Thoracic aorta (tissue), 2 donors: ENCODE measurements at regions not wholly inside any gene's neighbourhood (a gene's known extent, or its start where the extent isn't known, plus 50 kb on each side); places are given as distances from the start of the nearest gene placed in this dataset.

ENCODE experiments used
- ATAC-seq: fragments of 150-250 bp; one replicate; pipeline ENCODE4 v1.8.0; 2017; ENCODE audit warnings: low read depth; ENCODE audit not compliant: insufficient number of reproducible peaks, low FRiP score
- DNase-seq: peaks from one replicate; pipeline ENCODE4 v3.0.0-alpha.2; 2020; ENCODE audit warnings: low spot score
- H3K27ac ChIP-seq, 2 donors: fragments of 200-600 bp; sonication (generic); 1 replicate in 1 of 2; 2 replicates in 1 of 2; pipeline ENCODE4 v1.5.1; 2016; ENCODE audit warnings: mild to moderate bottlenecking in 2 of 2, moderate library complexity in 2 of 2
- H3K27me3 ChIP-seq: fragments of 200-600 bp; sonication (generic); replicated peaks from 2 replicates; pipeline ENCODE4 v1.6.0; 2016; ENCODE audit warnings: mild to moderate bottlenecking; ENCODE audit not compliant: insufficient read depth
- H3K36me3 ChIP-seq: fragments of 200-600 bp; sonication (generic); one replicate; pipeline ENCODE4 v1.5.1; 2016
- H3K4me1 ChIP-seq, 2 donors: fragments of 200-600 bp; sonication (generic); 1 replicate in 1 of 2; 2 replicates in 1 of 2; pipeline versions ENCODE4 v1.5.1 to v1.6.0; 2016; ENCODE audit warnings: low read depth in 2 of 2, mild to moderate bottlenecking in 1 of 2; ENCODE audit not compliant: control insufficient read depth in 1 of 2
- H3K4me3 ChIP-seq: fragments of 200-600 bp; sonication (generic); 2 replicates; pipeline ENCODE4 v1.5.1; 2016; ENCODE audit warnings: mild to moderate bottlenecking
- H3K9me3 ChIP-seq: fragments of 200-600 bp; sonication (generic); 2 replicates; pipeline ENCODE4 v1.5.1; 2016
- TF ChIP-seq, protein P1 (sequence below): fragments of 200-600 bp; sonication (generic); IDR thresholded peaks from one replicate; pipeline ENCODE4 v1.5.1; 2019; ENCODE audit warnings: antibody characterized with exemption

DNA sequence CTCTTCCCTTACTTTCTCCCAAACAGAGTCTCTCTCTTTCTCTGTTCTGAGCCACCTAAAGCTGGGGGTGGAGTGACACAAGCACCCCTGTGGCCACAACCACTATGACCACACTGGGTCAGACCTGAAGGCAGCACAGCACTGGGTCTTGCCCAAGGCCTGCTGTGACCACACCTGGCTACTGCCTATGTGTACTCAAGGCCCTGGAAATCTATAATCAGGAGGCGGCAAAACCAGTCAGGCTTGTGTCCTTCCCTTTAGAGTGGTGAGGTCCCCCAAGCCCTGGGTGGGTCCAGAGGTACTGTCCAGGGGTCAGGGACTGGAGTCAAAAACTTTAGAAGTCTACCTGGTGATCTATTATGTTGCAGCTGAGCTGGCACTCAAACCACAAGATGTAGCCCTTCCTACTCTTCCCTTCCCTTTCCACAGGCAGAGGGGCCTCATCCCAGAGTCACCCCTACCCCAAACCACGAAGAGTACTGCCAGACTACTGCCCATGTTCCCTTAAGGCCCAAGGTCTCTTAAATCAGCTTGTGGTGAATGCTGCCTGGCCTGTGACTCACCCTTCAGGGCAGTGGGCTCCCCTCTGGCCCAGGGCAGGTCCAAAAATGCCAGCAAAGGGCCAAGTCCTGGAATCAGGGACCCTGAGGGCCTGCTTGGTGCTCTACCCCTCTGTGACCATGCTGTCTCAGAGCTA, 179.8 kb upstream of the DYRK2 start:
- no peak overlapping the region for H3K4me3 ChIP-seq
- H3K36me3 ChIP-seq, result no peaks in the 10 kb centered on the region
- DNase-seq (no peak), ATAC-seq (no peak)
- TF ChIP-seq, protein P1, sequence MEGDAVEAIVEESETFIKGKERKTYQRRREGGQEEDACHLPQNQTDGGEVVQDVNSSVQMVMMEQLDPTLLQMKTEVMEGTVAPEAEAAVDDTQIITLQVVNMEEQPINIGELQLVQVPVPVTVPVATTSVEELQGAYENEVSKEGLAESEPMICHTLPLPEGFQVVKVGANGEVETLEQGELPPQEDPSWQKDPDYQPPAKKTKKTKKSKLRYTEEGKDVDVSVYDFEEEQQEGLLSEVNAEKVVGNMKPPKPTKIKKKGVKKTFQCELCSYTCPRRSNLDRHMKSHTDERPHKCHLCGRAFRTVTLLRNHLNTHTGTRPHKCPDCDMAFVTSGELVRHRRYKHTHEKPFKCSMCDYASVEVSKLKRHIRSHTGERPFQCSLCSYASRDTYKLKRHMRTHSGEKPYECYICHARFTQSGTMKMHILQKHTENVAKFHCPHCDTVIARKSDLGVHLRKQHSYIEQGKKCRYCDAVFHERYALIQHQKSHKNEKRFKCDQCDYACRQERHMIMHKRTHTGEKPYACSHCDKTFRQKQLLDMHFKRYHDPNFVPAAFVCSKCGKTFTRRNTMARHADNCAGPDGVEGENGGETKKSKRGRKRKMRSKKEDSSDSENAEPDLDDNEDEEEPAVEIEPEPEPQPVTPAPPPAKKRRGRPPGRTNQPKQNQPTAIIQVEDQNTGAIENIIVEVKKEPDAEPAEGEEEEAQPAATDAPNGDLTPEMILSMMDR, result no peak
- no peak overlapping the region for H3K27ac ChIP-seq
- H3K4me1 ChIP-seq, result no peaks in the 10 kb centered on the region
- H3K9me3 ChIP-seq, result no peaks in the 10 kb centered on the region
- no peaks in the 10 kb centered on the region for H3K27me3 ChIP-seq

DNA sequence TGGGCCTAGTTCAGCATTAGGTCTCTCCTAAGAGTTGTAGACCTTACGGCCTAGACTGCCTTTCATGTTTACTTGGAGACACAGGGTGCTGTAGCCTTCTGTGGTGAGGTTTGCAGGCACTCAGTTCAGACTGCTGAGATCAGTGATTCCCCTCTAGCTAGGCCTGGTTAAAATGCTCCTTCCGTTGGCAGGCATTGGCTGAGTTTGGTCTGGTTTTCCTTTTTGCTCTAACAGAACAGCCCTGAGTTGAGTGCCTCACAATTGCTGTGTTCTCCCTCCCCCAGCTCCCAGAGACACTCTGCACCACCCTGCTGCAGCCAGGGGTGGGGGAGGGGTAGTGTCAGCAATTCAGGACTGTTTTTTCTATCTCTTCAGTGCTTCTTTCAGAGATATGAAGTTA, 178.9 kb upstream of the DYRK2 start:
- H3K9me3 ChIP-seq, result no peaks in the 10 kb centered on the region
- no peak overlapping the region for H3K4me3 ChIP-seq
- no peaks in the 10 kb centered on the region for H3K4me1 ChIP-seq
- TF ChIP-seq, protein P1, result no peak
- no peak for ATAC-seq
- no peaks in the 10 kb centered on the region for H3K27me3 ChIP-seq
- DNase-seq, result no peak
- H3K27ac ChIP-seq, result no peak overlapping the region
- no peaks in the 10 kb centered on the region for H3K36me3 ChIP-seq

DNA sequence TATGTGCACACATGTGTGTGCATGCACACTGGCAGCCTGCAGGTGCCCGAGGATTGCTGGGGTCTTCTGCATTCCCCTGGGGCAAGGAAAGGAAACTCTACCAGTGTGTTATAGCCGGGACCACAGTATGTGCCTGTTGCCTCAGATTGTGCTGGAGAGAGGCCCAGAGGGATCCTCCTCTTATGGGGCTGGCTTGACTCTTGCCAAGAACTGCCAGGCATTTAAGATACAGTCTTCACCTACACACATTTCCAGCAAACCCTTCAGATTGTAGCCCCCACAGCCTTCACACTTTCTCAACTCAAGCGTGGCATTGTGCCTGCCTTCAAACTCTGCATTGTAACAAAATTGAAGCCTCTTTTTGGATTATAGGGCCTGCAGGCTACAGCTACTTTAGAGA, 176.7 kb upstream of the DYRK2 start:
- Histone ChIP-seq H3K4me1 (no peaks in the 10 kb centered on the region), H3K27ac (no peak overlapping the region), H3K27me3 (no peaks in the 10 kb centered on the region), H3K36me3 (no peaks in the 10 kb centered on the region), H3K9me3 (no peaks in the 10 kb centered on the region), H3K4me3 (no peak overlapping the region)
- DNase-seq (no peak), ATAC-seq (no peak)
- TF ChIP-seq, protein P1, result no peak

DNA sequence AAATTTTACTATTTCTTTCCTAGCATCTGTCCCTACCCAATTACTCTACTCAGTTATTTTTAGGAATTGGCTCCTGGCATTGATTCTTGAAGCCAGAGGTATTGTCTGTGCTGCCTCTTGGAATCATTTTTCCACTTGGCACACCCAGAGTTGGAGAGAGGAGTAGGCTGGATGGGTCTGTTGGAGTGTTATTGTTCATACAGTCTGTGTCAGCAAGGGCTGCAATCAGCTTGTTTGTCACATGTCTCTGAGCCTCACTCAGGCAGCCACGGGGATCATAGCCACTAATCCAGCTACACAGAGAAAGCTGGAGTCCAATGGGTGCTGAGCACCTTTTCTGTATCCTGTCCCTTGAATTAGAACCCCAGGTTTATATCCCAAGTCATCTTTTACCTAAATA, 176.0 kb upstream of the DYRK2 start:
- no peaks in the 10 kb centered on the region for H3K27me3 ChIP-seq
- no peaks in the 10 kb centered on the region for H3K36me3 ChIP-seq
- DNase-seq (no peak), ATAC-seq (no peak)
- H3K27ac ChIP-seq, result no peak overlapping the region
- TF ChIP-seq, protein P1, result no peak
- no peaks in the 10 kb centered on the region for H3K9me3 ChIP-seq
- H3K4me3 ChIP-seq, result no peak overlapping the region
- no peaks in the 10 kb centered on the region for H3K4me1 ChIP-seq

DNA sequence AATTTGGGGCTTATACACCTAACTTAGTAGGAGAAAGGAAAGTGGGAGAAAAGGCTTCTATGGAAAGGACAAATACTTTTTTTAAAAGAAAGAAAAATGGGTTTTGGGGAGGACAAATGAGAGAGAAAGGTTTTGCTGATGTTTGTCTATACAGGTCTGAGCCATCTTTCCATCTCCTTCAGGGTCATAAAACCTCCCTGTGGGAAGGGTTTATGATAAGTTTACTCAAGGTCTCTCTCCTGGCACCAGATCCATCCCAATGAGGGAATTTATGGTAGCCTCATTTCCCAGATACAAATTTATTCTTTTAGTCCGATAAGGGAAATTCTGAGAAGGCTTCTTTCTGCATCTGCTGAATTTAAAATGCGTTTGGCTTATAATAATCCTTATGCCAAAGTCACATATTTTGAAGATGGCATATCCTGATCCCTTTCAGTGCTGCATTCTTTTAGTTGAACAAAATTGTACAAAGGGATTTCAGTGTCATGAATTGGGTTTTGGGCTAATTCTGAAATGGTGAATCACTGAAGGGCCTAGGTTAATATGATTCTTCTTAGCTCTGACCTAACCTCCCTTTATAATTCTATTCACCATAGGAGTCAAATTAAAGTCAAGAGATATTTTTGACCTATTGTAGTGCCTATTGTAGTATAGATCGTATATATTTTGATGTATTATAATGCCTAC, 173.5 kb upstream of the DYRK2 start:
- H3K4me1 ChIP-seq, result no peaks in the 10 kb centered on the region
- TF ChIP-seq, protein P1, result no peak
- H3K36me3 ChIP-seq, result no peaks in the 10 kb centered on the region
- H3K27me3 ChIP-seq, result no peaks in the 10 kb centered on the region
- no peak overlapping the region for H3K27ac ChIP-seq
- no peak for DNase-seq
- ATAC-seq, result no peak
- no peaks in the 10 kb centered on the region for H3K9me3 ChIP-seq
- H3K4me3 ChIP-seq, result no peak overlapping the region
